Thyroid gland (tissue), 4 donors: ENCODE measurements at regions not wholly inside any gene's neighbourhood (a gene's known extent, or its start where the extent isn't known, plus 50 kb on each side); places are given as distances from the start of the nearest gene placed in this dataset.

Experiments
- CTCF ChIP-seq, 6 experiments: fragments of 200-600 bp in 3 of 6; fragments of 450-650 bp in 3 of 6; sonication (generic) in 3 of 6; IDR thresholded peaks; one replicate each; pipeline ENCODE4 v1.5.1; 2016 to 2019; ENCODE audit warnings: antibody characterized with exemption in 6 of 6, mild to moderate bottlenecking in 2 of 6, inconsistent platforms in 1 of 6, moderate library complexity in 1 of 6
- POLR2A ChIP-seq, 2 donors: fragments of 450-650 bp; IDR thresholded peaks; one replicate each; pipeline ENCODE4 v1.6.1; 2017; ENCODE audit warnings: antibody characterized with exemption in 2 of 2, mild to moderate bottlenecking in 2 of 2, moderate library complexity in 1 of 2

DNA sequence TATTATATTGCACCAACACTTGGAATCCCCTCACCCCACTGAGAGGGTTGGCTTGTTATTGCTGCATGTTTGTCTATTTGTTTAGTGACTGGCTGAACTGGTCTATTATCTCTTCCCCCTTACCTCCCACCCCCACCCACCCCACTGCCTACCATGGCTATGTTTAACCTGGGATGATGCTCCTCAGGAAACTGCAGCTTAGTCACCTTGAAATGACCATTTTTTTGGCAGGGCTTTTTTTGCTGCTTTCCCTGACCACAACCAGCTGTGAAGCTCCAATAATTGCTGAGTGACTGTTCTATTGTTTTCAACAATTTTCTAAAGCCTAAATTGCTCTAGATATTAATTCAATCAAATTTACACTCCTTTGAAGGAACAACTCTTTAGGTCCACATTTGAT, 137.9 kb upstream of the CADM2 start:
- TF ChIP-seq CTCF (IDR thresholded peaks at IDR 0.05) (no peak), POLR2A (IDR thresholded peaks at IDR 0.05) (no peak)
